ENCODE measurements at regions not wholly inside any gene's neighbourhood (a gene's known extent, or its start where the extent isn't known, plus 50 kb on each side); places are given as distances from the start of the nearest gene placed in this dataset.

GRCh38 chr20:11217326-11218172 is 543.8 kb upstream of the JAG1 start:
- H3K4me2 ChIP-seq (ENCODE audit: low read length) = no peak overlapping the region
- no peak overlapping the region for H3K9ac ChIP-seq (ENCODE audit: low read length)
- no peaks in the 10 kb centered on the region for H3K27me3 ChIP-seq (ENCODE audit: insufficient read depth, low read depth, low read length)
- H3K9me2 ChIP-seq (ENCODE audit: insufficient read depth, low read length) = no peaks in the 10 kb centered on the region
- no peak overlapping the region for H2AFZ ChIP-seq (ENCODE audit: low read depth, low read length)
- no peak for TF ChIP-seq POLR2AphosphoS5 (IDR thresholded peaks at IDR 0.05)
- no peak for TF ChIP-seq EZH2 (IDR thresholded peaks at IDR 0.05; ENCODE audit: borderline replicate concordance, insufficient read depth, low read length, poor library complexity, severe bottlenecking)
- no peak for TF ChIP-seq RAD21 (conservative IDR thresholded peaks at IDR 0.05)
- TF ChIP-seq SMC3 (conservative IDR thresholded peaks at IDR 0.05; ENCODE audit: poor library complexity) = no peak
- no peak for TF ChIP-seq REST (IDR thresholded peaks at IDR 0.05; ENCODE audit: borderline replicate concordance)
- no peak for TF ChIP-seq CTCF (IDR thresholded peaks at IDR 0.05; ENCODE audit: poor library complexity, severe bottlenecking)
- TF ChIP-seq EP300 (conservative IDR thresholded peaks at IDR 0.05; ENCODE audit: poor library complexity, severe bottlenecking) = no peak
- TF ChIP-seq TAF1 (IDR thresholded peaks at IDR 0.05; ENCODE audit: low read depth) = no peak
- TF ChIP-seq MXI1 (conservative IDR thresholded peaks at IDR 0.05; ENCODE audit: poor library complexity, severe bottlenecking) = no peak
- H3K36me3 ChIP-seq (ENCODE audit: insufficient read depth, low read length) = no peaks in the 10 kb centered on the region
- no peaks in the 10 kb centered on the region for H3K79me2 ChIP-seq (replicated peaks; ENCODE audit: insufficient read depth, low read length)
- H3F3A ChIP-seq (ENCODE audit: insufficient read depth, low read length, poor library complexity, severe bottlenecking) = no peaks in the 10 kb centered on the region
- H3K4me3 ChIP-seq (ENCODE audit: low read length) = no peak overlapping the region
- H4K20me1 ChIP-seq (ENCODE audit: insufficient read depth) = no peaks in the 10 kb centered on the region
- no peaks in the 10 kb centered on the region for H3K9me3 ChIP-seq (ENCODE audit: low read length)
- H3K27ac ChIP-seq (ENCODE audit: low read length) = no peak overlapping the region

GRCh38 chr20:11218173-11218680 is 544.4 kb upstream of the JAG1 start:
- Histone ChIP-seq H2AFZ (ENCODE audit: low read depth, low read length) (no peak overlapping the region), H3F3A (ENCODE audit: insufficient read depth, low read length, poor library complexity, severe bottlenecking) (no peaks in the 10 kb centered on the region), H3K9ac (ENCODE audit: low read length) (no peak overlapping the region), H3K4me2 (ENCODE audit: low read length) (no peak overlapping the region), H3K79me2 (replicated peaks; ENCODE audit: insufficient read depth, low read length) (no peaks in the 10 kb centered on the region), H3K4me3 (ENCODE audit: low read length) (no peak overlapping the region), H3K27me3 (ENCODE audit: insufficient read depth, low read depth, low read length) (no peaks in the 10 kb centered on the region), H3K27ac (ENCODE audit: low read length) (no peak overlapping the region), H4K20me1 (ENCODE audit: insufficient read depth) (no peaks in the 10 kb centered on the region), H3K9me2 (ENCODE audit: insufficient read depth, low read length) (no peaks in the 10 kb centered on the region), H3K9me3 (ENCODE audit: low read length) (no peaks in the 10 kb centered on the region), H3K36me3 (ENCODE audit: insufficient read depth, low read length) (no peaks in the 10 kb centered on the region)
- no peak for TF ChIP-seq REST (IDR thresholded peaks at IDR 0.05; ENCODE audit: borderline replicate concordance)
- no peak for TF ChIP-seq POLR2AphosphoS5 (IDR thresholded peaks at IDR 0.05)
- no peak for TF ChIP-seq RAD21 (conservative IDR thresholded peaks at IDR 0.05)
- TF ChIP-seq SMC3 (conservative IDR thresholded peaks at IDR 0.05; ENCODE audit: poor library complexity) = no peak
- TF ChIP-seq EZH2 (IDR thresholded peaks at IDR 0.05; ENCODE audit: borderline replicate concordance, insufficient read depth, low read length, poor library complexity, severe bottlenecking) = no peak
- no peak for TF ChIP-seq MXI1 (conservative IDR thresholded peaks at IDR 0.05; ENCODE audit: poor library complexity, severe bottlenecking)
- no peak for TF ChIP-seq CTCF (IDR thresholded peaks at IDR 0.05; ENCODE audit: poor library complexity, severe bottlenecking)
- no peak for TF ChIP-seq TAF1 (IDR thresholded peaks at IDR 0.05; ENCODE audit: low read depth)
- TF ChIP-seq EP300 (conservative IDR thresholded peaks at IDR 0.05; ENCODE audit: poor library complexity, severe bottlenecking) = no peak

Measured in neural cell (in vitro differentiated cells).